ENCODE measurements at regions not wholly inside any gene's neighbourhood (a gene's known extent, or its start where the extent isn't known, plus 50 kb on each side); places are given as distances from the start of the nearest gene placed in this dataset.

DNA sequence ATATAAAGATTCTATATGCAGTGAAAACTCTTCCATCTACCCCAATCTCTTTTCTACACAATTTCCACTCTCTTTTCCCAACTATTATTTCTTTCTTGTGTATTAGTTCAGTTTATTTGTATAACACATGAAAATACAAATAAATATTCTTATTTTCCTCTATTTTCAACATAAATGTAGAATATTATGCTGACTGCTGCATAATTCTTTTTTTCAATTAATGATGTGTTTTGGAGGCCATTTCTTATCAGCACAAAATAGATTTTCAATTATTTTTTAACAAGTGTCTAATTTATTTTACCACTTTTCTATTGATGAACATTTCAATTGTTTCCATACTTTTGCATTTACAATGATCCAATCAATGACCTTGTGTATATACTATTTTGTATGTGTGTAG is 557.7 kb upstream of the NR3C2 start:
- Mint-ChIP-seq H3K4me1 (no peaks in the 10 kb centered on the region), H3K27ac (no peak overlapping the region), H3K9me3 (no peaks in the 10 kb centered on the region), H3K4me3 (no peak overlapping the region), H3K27me3 (ENCODE audit: low read depth) (no peaks in the 10 kb centered on the region), H3K36me3 (no peaks in the 10 kb centered on the region)
- DNase-seq (ENCODE audit: low spot score in 2 of 2, unreplicated experiment in 2 of 2), result no peak
- TF ChIP-seq, protein P1, sequence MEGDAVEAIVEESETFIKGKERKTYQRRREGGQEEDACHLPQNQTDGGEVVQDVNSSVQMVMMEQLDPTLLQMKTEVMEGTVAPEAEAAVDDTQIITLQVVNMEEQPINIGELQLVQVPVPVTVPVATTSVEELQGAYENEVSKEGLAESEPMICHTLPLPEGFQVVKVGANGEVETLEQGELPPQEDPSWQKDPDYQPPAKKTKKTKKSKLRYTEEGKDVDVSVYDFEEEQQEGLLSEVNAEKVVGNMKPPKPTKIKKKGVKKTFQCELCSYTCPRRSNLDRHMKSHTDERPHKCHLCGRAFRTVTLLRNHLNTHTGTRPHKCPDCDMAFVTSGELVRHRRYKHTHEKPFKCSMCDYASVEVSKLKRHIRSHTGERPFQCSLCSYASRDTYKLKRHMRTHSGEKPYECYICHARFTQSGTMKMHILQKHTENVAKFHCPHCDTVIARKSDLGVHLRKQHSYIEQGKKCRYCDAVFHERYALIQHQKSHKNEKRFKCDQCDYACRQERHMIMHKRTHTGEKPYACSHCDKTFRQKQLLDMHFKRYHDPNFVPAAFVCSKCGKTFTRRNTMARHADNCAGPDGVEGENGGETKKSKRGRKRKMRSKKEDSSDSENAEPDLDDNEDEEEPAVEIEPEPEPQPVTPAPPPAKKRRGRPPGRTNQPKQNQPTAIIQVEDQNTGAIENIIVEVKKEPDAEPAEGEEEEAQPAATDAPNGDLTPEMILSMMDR (IDR thresholded peaks at IDR 0.05; ENCODE audit: unreplicated experiment), result no peak

DNA sequence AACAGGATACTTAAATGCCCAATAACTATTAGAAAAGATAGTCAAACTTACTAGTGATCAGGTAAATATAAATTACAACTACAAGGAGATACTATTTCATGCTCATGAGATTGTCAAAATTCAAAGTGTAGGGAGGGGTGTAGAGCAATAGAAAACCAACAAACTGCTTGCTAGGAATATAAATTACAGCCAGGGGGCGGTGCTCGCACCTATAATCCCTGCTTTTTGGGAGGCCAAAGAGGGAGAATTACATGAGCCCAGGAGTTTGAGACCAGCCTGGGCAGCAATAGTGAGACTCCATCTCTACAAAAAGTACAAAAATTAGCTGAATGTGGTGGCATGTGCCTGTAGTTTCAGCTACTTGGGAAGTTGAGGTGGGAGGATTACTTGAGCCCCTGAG is 556.5 kb upstream of the NR3C2 start:
- Mint-ChIP-seq H3K36me3 (no peaks in the 10 kb centered on the region), H3K27ac (no peak overlapping the region), H3K4me3 (no peak overlapping the region), H3K4me1 (no peaks in the 10 kb centered on the region), H3K9me3 (no peaks in the 10 kb centered on the region), H3K27me3 (ENCODE audit: low read depth) (no peaks in the 10 kb centered on the region)
- TF ChIP-seq, protein P1 (IDR thresholded peaks at IDR 0.05; ENCODE audit: unreplicated experiment), result no peak
- no peak for DNase-seq (ENCODE audit: low spot score in 2 of 2, unreplicated experiment in 2 of 2)

DNA sequence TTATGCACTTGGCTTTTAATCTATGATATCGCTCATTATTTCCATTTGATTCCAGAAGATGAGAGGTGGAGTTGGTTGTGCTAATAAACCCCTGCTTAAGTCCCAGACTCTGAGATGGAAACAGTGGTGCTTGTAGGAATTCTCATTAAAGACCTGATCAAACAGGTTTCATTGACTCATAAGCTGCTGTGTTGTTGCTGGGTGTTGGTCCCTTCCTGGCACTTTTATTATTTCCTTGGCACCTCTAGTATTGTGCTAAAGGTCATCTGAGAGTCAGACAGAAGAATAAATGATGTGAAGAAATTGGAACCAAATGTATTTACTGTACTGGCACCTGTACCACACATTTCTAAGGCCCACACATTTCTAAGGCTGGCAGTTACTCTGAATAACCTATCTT is 544.7 kb upstream of the NR3C2 start:
- H3K9me3 Mint-ChIP-seq, result peaks cover 4% of the 10 kb centered on the region
- no peak overlapping the region for H3K27ac Mint-ChIP-seq
- peaks cover 4% of the 10 kb centered on the region for H3K4me1 Mint-ChIP-seq
- H3K4me3 Mint-ChIP-seq, result no peak overlapping the region
- TF ChIP-seq, protein P1 (IDR thresholded peaks at IDR 0.05; ENCODE audit: unreplicated experiment), result no peak
- H3K27me3 Mint-ChIP-seq (ENCODE audit: low read depth), result peaks cover 2% of the 10 kb centered on the region
- DNase-seq (ENCODE audit: low spot score in 2 of 2, unreplicated experiment in 2 of 2), result no peak
- H3K36me3 Mint-ChIP-seq, result no peaks in the 10 kb centered on the region

DNA sequence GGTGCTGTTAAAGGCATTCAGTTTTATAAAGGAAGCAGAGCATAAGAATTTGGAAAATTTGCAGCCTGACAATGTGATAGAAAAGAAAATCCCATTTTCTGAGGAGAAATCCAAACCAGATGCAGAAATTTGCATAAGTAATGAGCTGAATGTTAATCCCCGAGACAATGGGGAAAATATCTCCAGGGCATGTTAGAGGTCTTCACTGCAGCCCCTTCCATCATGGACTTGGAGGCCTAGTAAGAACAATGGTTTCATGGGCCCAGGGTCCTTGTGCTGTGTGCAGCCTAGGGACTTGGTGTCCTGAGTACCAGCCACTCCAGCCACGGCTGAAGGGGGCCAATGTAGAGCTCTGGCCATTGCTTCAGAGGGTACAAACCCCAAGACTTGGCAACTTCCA is 542.7 kb upstream of the NR3C2 start:
- Mint-ChIP-seq H3K4me1 (peaks cover 4% of the 10 kb centered on the region), H3K27ac (no peak overlapping the region), H3K27me3 (ENCODE audit: low read depth) (no peaks in the 10 kb centered on the region), H3K36me3 (no peaks in the 10 kb centered on the region), H3K4me3 (no peak overlapping the region), H3K9me3 (peaks cover 4% of the 10 kb centered on the region)
- no peak for DNase-seq (ENCODE audit: low spot score in 2 of 2, unreplicated experiment in 2 of 2)
- TF ChIP-seq, protein P1 (IDR thresholded peaks at IDR 0.05; ENCODE audit: unreplicated experiment), result no peak

DNA sequence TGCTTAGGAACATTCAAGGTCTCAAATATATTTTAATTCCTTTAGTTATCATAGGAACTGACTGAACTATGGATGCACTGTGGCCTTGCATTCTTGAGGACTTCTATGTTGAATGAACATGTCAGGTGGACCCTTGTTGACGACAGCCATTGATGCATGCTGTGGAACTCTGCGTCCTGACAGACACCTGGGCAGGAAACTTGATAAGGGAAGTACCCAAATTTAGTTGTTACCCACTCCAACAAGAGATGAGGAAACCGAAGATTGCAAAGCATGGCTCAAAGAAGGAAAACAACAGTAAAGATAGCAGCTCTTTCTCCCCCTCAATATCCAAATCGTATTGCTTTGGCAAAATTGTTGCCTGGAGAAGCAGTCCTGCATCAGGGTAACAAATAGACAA is 540.0 kb upstream of the NR3C2 start:
- Mint-ChIP-seq H3K27me3 (ENCODE audit: low read depth) (no peaks in the 10 kb centered on the region), H3K4me1 (no peaks in the 10 kb centered on the region), H3K27ac (no peak overlapping the region), H3K4me3 (no peak overlapping the region), H3K36me3 (no peaks in the 10 kb centered on the region), H3K9me3 (peaks cover 4% of the 10 kb centered on the region)
- no peak for DNase-seq (ENCODE audit: low spot score in 2 of 2, unreplicated experiment in 2 of 2)
- TF ChIP-seq, protein P1 (IDR thresholded peaks at IDR 0.05; ENCODE audit: unreplicated experiment), result no peak

Measured in mesothelial cell of epicardium (in vitro differentiated cells).